Gastroesophageal sphincter (tissue), 3 donors: ENCODE measurements at regions not wholly inside any gene's neighbourhood (a gene's known extent, or its start where the extent isn't known, plus 50 kb on each side); places are given as distances from the start of the nearest gene placed in this dataset.

Experiments used
- EP300 ChIP-seq: sonication (generic); formaldehyde crosslinking; IDR thresholded peaks from one replicate; pipeline ENCODE4 v1.6.1; 2017; ENCODE audit warnings: antibody characterized with exemption, mild to moderate bottlenecking
- TF ChIP-seq, protein P1 (sequence below), 4 experiments: fragments of 200-600 bp in 2 of 4; fragments of 450-650 bp in 2 of 4; sonication (generic) in 1 of 4; IDR thresholded peaks; one replicate each; pipeline ENCODE4 v1.5.1; 2017 to 2019; ENCODE audit warnings: antibody characterized with exemption in 4 of 4, mild to moderate bottlenecking in 2 of 4, moderate library complexity in 2 of 4

DNA sequence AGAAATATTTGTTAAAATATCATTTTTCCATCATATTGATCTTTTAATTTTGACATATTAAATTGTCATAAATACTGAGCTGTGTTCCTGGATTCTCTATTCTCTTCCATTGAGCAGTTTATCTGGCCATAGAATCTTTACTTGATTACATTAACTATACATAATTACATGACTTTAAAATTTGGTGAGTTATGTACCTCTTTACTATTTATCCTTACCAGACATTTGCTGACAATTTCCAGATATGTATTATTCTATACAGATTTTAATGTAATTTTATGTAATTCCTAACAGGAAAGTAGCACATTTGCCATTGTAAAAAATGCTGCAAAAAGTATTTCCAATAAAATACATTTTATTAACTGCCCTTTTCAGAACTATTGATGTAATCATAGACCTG, 770.3 kb downstream of the KCTD16 start:
- TF ChIP-seq EP300, result no peak
- TF ChIP-seq, protein P1, sequence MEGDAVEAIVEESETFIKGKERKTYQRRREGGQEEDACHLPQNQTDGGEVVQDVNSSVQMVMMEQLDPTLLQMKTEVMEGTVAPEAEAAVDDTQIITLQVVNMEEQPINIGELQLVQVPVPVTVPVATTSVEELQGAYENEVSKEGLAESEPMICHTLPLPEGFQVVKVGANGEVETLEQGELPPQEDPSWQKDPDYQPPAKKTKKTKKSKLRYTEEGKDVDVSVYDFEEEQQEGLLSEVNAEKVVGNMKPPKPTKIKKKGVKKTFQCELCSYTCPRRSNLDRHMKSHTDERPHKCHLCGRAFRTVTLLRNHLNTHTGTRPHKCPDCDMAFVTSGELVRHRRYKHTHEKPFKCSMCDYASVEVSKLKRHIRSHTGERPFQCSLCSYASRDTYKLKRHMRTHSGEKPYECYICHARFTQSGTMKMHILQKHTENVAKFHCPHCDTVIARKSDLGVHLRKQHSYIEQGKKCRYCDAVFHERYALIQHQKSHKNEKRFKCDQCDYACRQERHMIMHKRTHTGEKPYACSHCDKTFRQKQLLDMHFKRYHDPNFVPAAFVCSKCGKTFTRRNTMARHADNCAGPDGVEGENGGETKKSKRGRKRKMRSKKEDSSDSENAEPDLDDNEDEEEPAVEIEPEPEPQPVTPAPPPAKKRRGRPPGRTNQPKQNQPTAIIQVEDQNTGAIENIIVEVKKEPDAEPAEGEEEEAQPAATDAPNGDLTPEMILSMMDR (IDR thresholded peaks at IDR 0.05), result no peak
